DMS114 treated with DMSO at 0.1 percent for 48 hours (cell line): ENCODE measurements at regions not wholly inside any gene's neighbourhood (a gene's known extent, or its start where the extent isn't known, plus 50 kb on each side); places are given as distances from the start of the nearest gene placed in this dataset.

ENCODE experiments used
- DNase-seq: peaks from one replicate; lab custom pipeline; 2025; ENCODE audit not compliant: unreplicated experiment; lab: John Stamatoyannopoulos, UW

DNA sequence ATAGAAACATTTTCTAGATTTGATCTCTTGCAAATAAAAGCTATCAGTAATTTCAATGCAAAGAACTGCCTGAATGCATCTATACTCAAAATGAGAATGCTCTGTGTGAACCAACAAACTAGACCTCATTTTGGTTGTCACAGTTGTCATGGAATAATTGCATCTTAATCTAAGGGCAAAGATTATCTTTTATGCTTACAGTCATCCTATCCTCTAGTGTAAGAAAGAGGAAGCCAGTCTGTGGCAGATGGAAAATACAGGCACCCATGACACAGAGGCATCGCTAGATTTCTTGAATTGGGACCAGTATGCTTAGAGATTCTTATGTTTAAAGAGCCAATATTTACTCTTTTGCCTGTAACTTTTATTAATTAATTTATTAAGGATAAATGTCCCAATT is 95.0 kb downstream of the MACIR start:
- DNase-seq = no peak

DNA sequence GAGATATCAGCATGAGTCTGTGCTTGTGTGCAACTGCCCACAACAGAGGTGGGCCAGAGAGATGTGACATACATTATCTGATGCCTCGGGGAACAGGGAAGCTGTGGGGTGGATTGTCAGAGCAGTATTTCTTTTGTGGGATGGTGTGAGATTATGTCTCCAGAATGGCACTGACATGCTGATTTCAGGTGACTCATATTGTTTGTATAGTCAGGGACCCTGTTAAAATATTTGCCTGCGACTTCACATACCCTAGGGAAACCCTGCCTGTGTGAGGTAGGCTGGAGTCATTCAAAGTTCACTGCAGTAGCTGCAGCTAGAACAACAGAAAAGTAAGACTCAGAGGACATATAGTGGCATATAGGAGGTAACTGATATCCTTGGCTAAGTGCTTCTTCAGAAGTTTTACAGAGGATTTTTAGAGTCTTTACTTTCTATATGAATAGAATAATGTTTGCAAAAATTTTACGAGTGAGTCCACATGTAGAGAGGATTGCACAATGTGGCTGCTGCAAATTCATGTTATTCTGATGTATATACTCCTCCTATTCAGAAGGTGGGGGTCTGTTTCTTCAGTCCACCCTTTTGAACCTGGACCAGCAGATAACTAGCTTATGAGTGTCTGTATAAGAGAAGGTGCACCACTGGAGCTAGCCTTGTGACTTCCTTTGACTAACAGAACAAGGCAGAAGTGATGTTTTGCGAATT is 89.3 kb downstream of the MACIR start:
- no peak for DNase-seq

DNA sequence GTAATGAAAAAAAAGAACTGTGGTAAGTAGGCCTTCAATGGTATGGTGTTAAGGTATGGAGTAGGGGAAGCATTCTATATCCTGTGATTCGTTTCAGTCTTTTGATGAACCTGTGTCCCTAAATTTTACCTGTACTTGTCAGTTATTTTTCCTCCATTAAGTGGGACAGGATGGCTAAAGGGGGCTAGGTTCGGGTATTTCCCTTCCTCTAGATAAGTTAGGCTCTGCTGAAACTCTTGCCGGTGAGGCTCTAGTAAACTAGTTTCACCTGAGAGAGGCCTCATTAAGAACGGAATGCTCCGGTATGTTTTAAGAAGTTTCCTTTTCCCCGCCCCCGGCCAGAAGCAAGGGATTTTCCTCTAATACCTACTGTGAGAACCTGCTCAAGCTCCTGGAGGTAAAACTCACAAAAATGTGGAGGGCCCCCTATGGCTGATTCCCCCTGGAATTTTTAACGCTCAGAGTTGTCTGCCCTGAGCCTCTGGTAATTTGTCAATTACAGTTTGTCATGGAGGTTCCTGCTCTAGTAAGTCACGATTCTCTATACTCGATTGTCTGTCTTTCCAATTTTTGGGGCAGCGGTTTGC is 87.7 kb downstream of the MACIR start:
- no peak for DNase-seq

DNA sequence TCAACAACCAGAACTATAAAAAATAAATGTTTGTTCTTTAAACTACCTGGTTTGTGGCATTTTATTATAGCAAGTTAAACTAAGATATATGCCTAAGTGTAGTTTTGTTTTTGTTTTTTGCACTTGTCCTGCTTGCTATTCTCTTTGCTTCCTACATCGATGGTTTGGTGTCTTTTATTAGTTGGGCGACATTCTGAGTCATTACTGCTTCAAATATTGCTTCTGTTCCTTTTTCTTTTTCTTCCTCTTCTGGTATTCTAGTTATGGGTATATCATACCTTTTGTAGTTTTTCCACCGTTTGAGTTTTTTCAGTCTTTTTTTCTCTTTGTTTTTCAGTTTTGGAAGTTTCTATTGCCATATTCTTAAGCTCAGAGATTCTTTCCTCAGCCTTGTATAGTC is 86.9 kb downstream of the MACIR start:
- DNase-seq = no peak

DNA sequence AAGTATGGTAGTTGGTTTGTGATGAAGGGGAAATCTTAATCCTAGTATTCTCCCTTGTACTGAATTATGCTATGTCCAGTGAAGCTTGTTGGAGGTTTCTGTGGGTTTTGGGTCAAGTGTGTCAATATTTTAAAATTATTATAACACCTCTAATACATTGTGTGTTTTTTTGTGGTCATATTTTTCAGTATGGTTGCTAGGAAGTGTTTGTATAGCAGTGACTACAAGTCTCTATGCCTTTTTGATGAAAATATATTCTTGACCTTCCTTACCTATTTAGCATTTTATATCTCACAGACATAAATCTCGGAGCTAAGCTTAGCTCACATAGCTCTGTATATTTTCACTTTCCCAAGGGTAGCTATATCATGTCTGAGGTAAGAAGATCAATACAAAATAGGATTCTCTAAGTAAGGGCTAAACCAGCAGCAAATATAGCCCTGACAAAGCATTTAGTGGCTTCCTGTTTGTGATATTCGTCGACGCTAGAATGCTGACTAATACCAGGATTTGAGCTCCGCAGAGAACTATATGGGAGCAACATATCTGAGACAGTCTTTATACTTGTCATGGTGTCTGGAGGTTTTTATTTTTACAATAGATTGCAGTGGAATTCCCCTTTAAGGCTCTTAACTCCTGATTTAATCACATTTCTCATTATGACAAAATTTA is 82.3 kb downstream of the MACIR start:
- no peak for DNase-seq

DNA sequence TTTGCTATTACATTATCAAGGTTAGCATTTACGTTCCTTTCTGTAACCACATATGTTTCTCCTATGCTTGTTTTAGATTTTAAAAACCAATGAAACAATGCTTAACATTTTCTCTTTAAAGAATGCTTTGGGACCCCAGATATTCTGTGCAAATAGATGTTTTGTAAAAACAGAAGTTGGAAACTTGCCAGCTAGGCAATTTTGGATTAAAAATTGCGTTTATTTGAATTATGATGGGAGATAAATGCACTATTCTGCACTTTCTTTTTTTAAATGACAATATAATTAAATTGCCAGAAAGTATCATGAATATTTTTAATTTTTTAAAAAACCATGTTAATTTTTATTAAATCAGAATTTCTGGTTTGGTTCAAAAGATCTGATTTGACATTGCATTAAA is 81.6 kb downstream of the MACIR start:
- DNase-seq = no peak

DNA sequence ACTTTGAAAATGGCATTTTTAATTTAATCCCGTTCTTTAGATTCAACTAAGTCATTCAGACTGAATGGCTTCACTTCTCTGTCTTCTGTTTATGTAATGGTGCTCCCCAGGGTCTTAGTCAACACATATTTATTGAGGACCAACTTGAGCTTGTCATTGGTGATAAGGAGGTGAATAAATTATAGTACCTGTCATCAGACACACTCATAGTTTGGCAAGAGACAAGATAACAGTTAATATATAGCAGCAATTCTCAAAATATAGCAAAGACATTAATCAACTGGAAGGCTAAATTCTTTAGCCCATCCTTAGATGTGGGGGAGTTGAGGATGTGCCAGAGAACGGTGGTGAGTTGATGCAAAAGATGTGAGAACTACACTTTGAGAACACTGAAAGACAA is 78.4 kb downstream of the MACIR start:
- DNase-seq = no peak

DNA sequence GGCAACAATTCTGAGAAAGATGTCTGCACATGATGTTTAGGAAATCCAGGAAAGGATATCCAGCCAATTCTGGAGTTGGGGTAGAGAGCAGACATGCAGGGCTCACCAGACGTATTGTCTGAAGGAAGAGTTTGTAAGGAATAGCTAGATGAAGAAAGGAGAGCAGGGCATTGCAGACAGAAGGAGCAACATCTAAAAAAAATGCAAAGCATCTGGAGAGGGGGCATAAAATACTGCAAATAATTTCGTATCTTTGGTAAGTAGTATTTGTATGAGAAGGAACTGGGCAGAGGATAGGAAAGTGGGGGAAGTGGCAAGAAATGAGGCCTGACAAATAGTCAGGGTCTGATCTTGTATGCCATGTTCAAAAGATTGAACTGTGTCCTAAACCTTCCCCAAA is 74.8 kb downstream of the MACIR start:
- DNase-seq = no peak

DNA sequence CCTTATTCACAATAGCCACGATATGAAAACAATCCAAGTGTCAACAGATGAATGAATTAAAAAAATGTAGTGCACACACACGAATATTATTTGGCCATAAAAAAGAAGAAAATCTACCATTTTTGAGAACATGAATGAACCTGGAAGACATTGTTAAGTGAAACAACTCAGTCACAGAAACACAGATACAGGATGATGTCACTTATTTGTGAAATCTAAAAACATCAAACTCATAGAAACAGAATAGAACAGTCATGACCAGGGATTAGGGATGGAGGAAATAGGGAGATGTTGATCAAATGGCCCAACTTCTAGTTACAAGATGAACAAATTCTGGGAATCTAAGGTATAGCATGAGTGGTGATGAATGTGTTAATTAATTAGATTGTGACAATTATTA is 72.3 kb downstream of the MACIR start:
- no peak for DNase-seq
